Aorta (tissue), 5 donors: ENCODE measurements at regions not wholly inside any gene's neighbourhood (a gene's known extent, or its start where the extent isn't known, plus 50 kb on each side); places are given as distances from the start of the nearest gene placed in this dataset.
"Not testable (repeated sequence)": the region's sequence is repeated elsewhere in the genome, so short reads cannot be mapped to it uniquely, and the experiment has no call there.

Experiments
- ATAC-seq: fragments of 200-7000 bp; cut with Tn5 transposase; one replicate; pipeline ENCODE4 v1.9.1; 2022; ENCODE audit warnings: moderate library complexity; ENCODE audit not compliant: low FRiP score
- DNase-seq, 2 donors: peaks; one replicate each; pipeline ENCODE4 v3.0.0-alpha.2; 2020
- H3K27ac ChIP-seq, 2 donors: one replicate each; pipeline ENCODE4 v1.5.1; 2013; ENCODE audit warnings: low read length in 2 of 2, mild to moderate bottlenecking in 2 of 2, moderate library complexity in 2 of 2, control low read depth in 1 of 2, inconsistent platforms in 1 of 2, low read depth in 1 of 2
- H3K27me3 ChIP-seq, 2 donors: one replicate each; pipeline ENCODE4 v1.6.1; 2013; ENCODE audit warnings: control low read depth in 1 of 2, low read length in 1 of 2, mild to moderate bottlenecking in 1 of 2, moderate library complexity in 1 of 2; ENCODE audit not compliant: insufficient read depth in 2 of 2, control insufficient read depth in 1 of 2
- H3K36me3 ChIP-seq, 2 donors: one replicate each; pipeline ENCODE4 v1.6.1; 2013; ENCODE audit warnings: control low read depth in 1 of 2, low read length in 1 of 2, mild to moderate bottlenecking in 1 of 2; ENCODE audit not compliant: insufficient read depth in 2 of 2, control insufficient read depth in 1 of 2
- H3K4me1 ChIP-seq, 2 donors: one replicate each; pipeline ENCODE4 v1.6.1; 2013; ENCODE audit warnings: low read length in 2 of 2, control low read depth in 1 of 2, mild to moderate bottlenecking in 1 of 2, moderate library complexity in 1 of 2; ENCODE audit not compliant: insufficient read depth in 2 of 2, control insufficient read depth in 1 of 2
- H3K4me3 ChIP-seq, 2 donors: one replicate each; pipeline ENCODE4 v1.5.1; 2013; ENCODE audit warnings: low read length in 2 of 2, control low read depth in 1 of 2, mild to moderate bottlenecking in 1 of 2
- H3K9me3 ChIP-seq: one replicate; pipeline ENCODE4 v1.6.1; 2013; ENCODE audit warnings: mild to moderate bottlenecking, low read length; ENCODE audit not compliant: control insufficient read depth
- WGBS, 2 donors: extraction: QIAGEN DNeasy Blood & Tissue Kit; methylation state at CpG; one replicate each; pipeline ENCODE4 v1.1.7; 2013; 5-methylcytosine and 5-hydroxymethylcytosine counted together
- intact Hi-C, 2 donors: fragments of 100-400 bp; cut with DNase I; formaldehyde crosslinking; loops; one replicate each; pipeline versions ENCODE4 v1.14.2 to v1.15.0; 2022
- donor health status: healthy with polysubstance abuse.
- donor health status: Bipolar disorder and iron deficiency.
- donor health status: DM: no; HTN: no; CAD: no.
- donor health status: DM: no; HTN: no; CAD: no.
- donor health status: DM: yes; HTN: yes; CAD: no.

- Histone ChIP-seq H3K27me3 (no peaks in the 10 kb centered on the region), H3K36me3 (no peaks in the 10 kb centered on the region), H3K4me3 (no peak overlapping the region), H3K4me1 (no peaks in the 10 kb centered on the region), H3K9me3 (no peaks in the 10 kb centered on the region), H3K27ac (no peak overlapping the region)
- intact Hi-C loops = no loop called here
- no peak for DNase-seq
- 96 to 98% methylated on average over 9 of the region's 9 CpGs for WGBS, 2 donors
- ATAC-seq = no peak
These were observed 240.5 kb upstream of the FZD8 start for GRCh38 chr10:35882422-35883150.

DNA sequence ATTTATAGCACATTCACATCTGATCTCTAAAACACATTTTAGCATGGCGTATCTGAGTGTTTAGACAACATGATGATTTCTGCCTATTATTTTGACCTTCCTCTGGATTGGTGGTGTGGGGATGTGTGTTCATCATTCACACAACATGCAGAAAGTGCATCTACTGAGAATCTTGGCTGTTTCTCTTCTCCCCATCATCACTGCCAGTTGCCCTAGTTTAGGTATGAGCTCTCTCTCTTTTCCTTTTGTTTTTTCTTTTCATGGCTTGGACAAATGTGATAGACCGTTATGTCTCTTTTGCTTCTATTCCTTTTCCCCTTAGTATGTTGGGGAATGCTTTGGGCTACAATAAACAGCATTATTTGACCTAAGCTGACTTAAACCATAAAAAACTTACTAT lies 239.2 kb upstream of the FZD8 start:
- intact Hi-C loops = no loop called here
- no peak for ATAC-seq
- 93 to 94% methylated on average over 2 of the region's 2 CpGs for WGBS, 2 donors

DNA sequence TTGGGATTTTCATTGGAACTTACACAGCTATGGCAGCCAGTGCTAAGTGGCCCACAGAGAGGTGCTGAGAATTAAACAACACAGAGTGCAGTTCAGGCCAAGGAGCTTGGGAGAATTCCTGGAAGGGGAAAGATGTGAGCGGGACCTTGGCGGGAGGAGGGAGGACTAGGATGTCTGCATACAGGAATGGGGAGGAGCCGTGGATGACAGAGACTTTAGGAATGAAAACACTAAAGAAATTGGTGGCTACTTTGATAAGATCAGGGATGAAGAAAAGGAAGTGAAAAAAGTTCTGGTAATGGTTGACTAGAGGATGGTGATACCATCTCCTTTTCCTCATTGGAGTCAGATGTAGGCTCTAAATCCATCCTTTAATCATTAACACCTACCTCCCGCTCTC lies 234.2 kb upstream of the FZD8 start:
- DNase-seq = no peak
- Histone ChIP-seq H3K36me3 (no peaks in the 10 kb centered on the region), H3K27me3 (no peaks in the 10 kb centered on the region), H3K27ac (no peak overlapping the region), H3K9me3 (no peaks in the 10 kb centered on the region), H3K4me3 (no peak overlapping the region), H3K4me1 (no peaks in the 10 kb centered on the region)
- WGBS, 2 donors = 88 to 90% methylated on average over 4 of the region's 4 CpGs
- no peak for ATAC-seq
- intact Hi-C loops = no loop called here

More for the DNA sequence above, 239.2 kb upstream of the FZD8 start:
- no peak for DNase-seq
- Histone ChIP-seq H3K27me3 (no peaks in the 10 kb centered on the region), H3K4me3 (no peak overlapping the region), H3K9me3 (no peaks in the 10 kb centered on the region), H3K27ac (no peak overlapping the region), H3K4me1 (no peaks in the 10 kb centered on the region), H3K36me3 (no peaks in the 10 kb centered on the region)

- H3K4me1 ChIP-seq = no peaks in the 10 kb centered on the region
- ATAC-seq (no peak), DNase-seq (no peak)
- intact Hi-C loops = no loop called here
- H3K4me3 ChIP-seq = no peak overlapping the region
- H3K9me3 ChIP-seq = no peaks in the 10 kb centered on the region
- H3K27ac ChIP-seq = no peak overlapping the region
- no peaks in the 10 kb centered on the region for H3K36me3 ChIP-seq
- WGBS, 2 donors = 32 to 37% methylated on average over 10 of the region's 10 CpGs
- H3K27me3 ChIP-seq = no peaks in the 10 kb centered on the region
These were observed 233.1 kb upstream of the FZD8 start for GRCh38 chr10:35875016-35875676.

GRCh38 chr10:35874311-35875015 lies 232.4 kb upstream of the FZD8 start:
- H3K36me3 ChIP-seq = no peaks in the 10 kb centered on the region
- H3K9me3 ChIP-seq = no peaks in the 10 kb centered on the region
- H3K4me1 ChIP-seq = no peaks in the 10 kb centered on the region
- intact Hi-C loops = no loop called here
- ATAC-seq (no peak), DNase-seq (no peak)
- no peaks in the 10 kb centered on the region for H3K27me3 ChIP-seq
- H3K4me3 ChIP-seq = no peak overlapping the region
- WGBS, 2 donors = 86 to 87% methylated on average over 6 of the region's 6 CpGs
- no peak overlapping the region for H3K27ac ChIP-seq

- H3K9me3 ChIP-seq = no peaks in the 10 kb centered on the region
- ATAC-seq (no peak), DNase-seq (no peak)
- intact Hi-C loops = no loop called here
- H3K4me1 ChIP-seq = no peaks in the 10 kb centered on the region
- no peak overlapping the region for H3K27ac ChIP-seq
- no peaks in the 10 kb centered on the region for H3K36me3 ChIP-seq
- 52 to 60% methylated on average over 6 of the region's 6 CpGs for WGBS, 2 donors
- H3K4me3 ChIP-seq = no peak overlapping the region
- H3K27me3 ChIP-seq = no peaks in the 10 kb centered on the region
These were observed 230.6 kb upstream of the FZD8 start for GRCh38 chr10:35872671-35873070.

- H3K9me3 ChIP-seq = no peaks in the 10 kb centered on the region
- DNase-seq (no peak), ATAC-seq (no peak)
- H3K4me3 ChIP-seq = no peak overlapping the region
- H3K27ac ChIP-seq = no peak overlapping the region
- no peaks in the 10 kb centered on the region for H3K36me3 ChIP-seq
- WGBS, 2 donors = 38 to 44% methylated on average over 5 of the region's 5 CpGs
- intact Hi-C loops = no loop called here
- H3K4me1 ChIP-seq = no peaks in the 10 kb centered on the region
- no peaks in the 10 kb centered on the region for H3K27me3 ChIP-seq
These were observed 228.7 kb upstream of the FZD8 start for GRCh38 chr10:35870665-35871310.

- whole genome bisulfite sequencing, 2 donors = 76 to 85% methylated on average over 23 to 25 of the region's 25 CpGs
These were observed 216.7 kb upstream of the FZD8 start for GRCh38 chr10:35858676-35859283.

More at GRCh38 chr10:35858676-35859283, 216.7 kb upstream of the FZD8 start:
- ATAC-seq, H3K4me1 ChIP-seq, H3K9me3 ChIP-seq, H3K27me3 ChIP-seq, DNase-seq, H3K36me3 ChIP-seq, H3K4me3 ChIP-seq, intact Hi-C loops, H3K27ac ChIP-seq: not testable (repeated sequence)
